H1 (cell line): ENCODE measurements at regions not wholly inside any gene's neighbourhood (a gene's known extent, or its start where the extent isn't known, plus 50 kb on each side); places are given as distances from the start of the nearest gene placed in this dataset.

ENCODE experiments used
- CTCF ChIA-PET: fragments of 300-600 bp; sonication (Branson Sonifier 250); formaldehyde crosslinking; loops from one replicate; lab custom pipeline; 2021; ENCODE audit not compliant: partially characterized antibody; lab: Charles Lee
- POLR2A ChIA-PET: fragments of 300-600 bp; sonication (Branson Sonifier 250); formaldehyde crosslinking; loops from one replicate; lab custom pipeline; 2021; ENCODE audit warnings: inconsistent platforms; ENCODE audit not compliant: partially characterized antibody; lab: Charles Lee
- DNase-seq, 2 experiments: peaks; one replicate each; pipeline versions ENCODE4 v3.0.0 to v3.0.0-alpha.2; 2010 to 2022; ENCODE audit warnings: low spot score in 2 of 2, low read depth in 1 of 2, mixed read lengths in 1 of 2
- FAIRE-seq: peaks from 2 replicates; lab custom pipeline; 2011; peaks lifted over from hg19 to GRCh38; lab: Jason Lieb, UNC
- H2AFZ ChIP-seq: 2 replicates; pipeline ENCODE4 v1.8.1; 2012; ENCODE audit warnings: low read length, inconsistent platforms
- H2AK5ac ChIP-seq: 2 replicates; pipeline ENCODE4 v1.6.1; 2013; ENCODE audit warnings: low read depth, low read length
- H2BK120ac ChIP-seq: replicated peaks from 2 replicates; pipeline ENCODE3; 2013; ENCODE audit warnings: low read depth, low read length, inconsistent platforms
- H2BK12ac ChIP-seq: 2 replicates; pipeline ENCODE4 v1.6.1; 2013; ENCODE audit warnings: low read depth, low read length
- H2BK15ac ChIP-seq: 2 replicates; pipeline ENCODE4 v1.6.1; 2013; ENCODE audit warnings: low read length
- H2BK20ac ChIP-seq: 2 replicates; pipeline ENCODE4 v1.6.1; 2013; ENCODE audit warnings: low read length
- H2BK5ac ChIP-seq: 2 replicates; pipeline ENCODE4 v1.6.1; 2013; ENCODE audit warnings: low read depth, low read length
- H3K14ac ChIP-seq: 2 replicates; pipeline ENCODE4 v1.6.1; 2013; ENCODE audit warnings: inconsistent platforms; ENCODE audit not compliant: insufficient read length
- H3K18ac ChIP-seq: 2 replicates; pipeline ENCODE4 v1.6.1; 2013; ENCODE audit warnings: low read length; ENCODE audit errors: extremely low read depth
- H3K23ac ChIP-seq: 2 replicates; pipeline ENCODE4 v1.6.1; 2013; ENCODE audit warnings: inconsistent platforms; ENCODE audit not compliant: insufficient read length
- H3K23me2 ChIP-seq: 2 replicates; pipeline ENCODE4 v1.6.1; 2013; ENCODE audit warnings: low read depth, low read length
- H3K27ac ChIP-seq: 2 replicates; pipeline ENCODE4 v1.6.1; 2011; ENCODE audit warnings: low read depth, low read length, inconsistent platforms
- H3K27me3 ChIP-seq, 4 experiments: replicated peaks in 1 of 4; 1 replicate in 1 of 4; 2 replicates in 3 of 4; pipeline versions ENCODE4 v1.6.1 to v1.8.1; 2011 to 2013; ENCODE audit warnings: low read length in 3 of 4, mild to moderate bottlenecking in 3 of 4, inconsistent platforms in 2 of 4, mixed read lengths in 2 of 4, moderate library complexity in 1 of 4; ENCODE audit not compliant: control insufficient read depth in 3 of 4, insufficient read depth in 3 of 4; ENCODE audit errors: extremely low read depth in 1 of 4
- H3K36me3 ChIP-seq, 4 experiments: 2 replicates each; pipeline versions ENCODE4 v1.6.1 to v1.8.1; 2011 to 2013; ENCODE audit warnings: mild to moderate bottlenecking in 4 of 4, low read length in 3 of 4, moderate library complexity in 2 of 4, control low read depth in 1 of 4, inconsistent platforms in 1 of 4; ENCODE audit not compliant: insufficient read depth in 4 of 4, control insufficient read depth in 2 of 4
- H3K4ac ChIP-seq: replicated peaks from 2 replicates; pipeline ENCODE3; 2013; ENCODE audit warnings: low read length, low read depth, mixed read lengths, inconsistent platforms; ENCODE audit not compliant: insufficient read length
- H3K4me1 ChIP-seq, 4 experiments: replicated peaks in 1 of 4; 1 replicate in 1 of 4; 2 replicates in 3 of 4; pipeline versions ENCODE4 v1.6.1 to v1.8.1; 2011 to 2013; ENCODE audit warnings: low read length in 3 of 4, inconsistent platforms in 2 of 4, mixed read lengths in 1 of 4; ENCODE audit not compliant: insufficient read depth in 4 of 4, control insufficient read depth in 3 of 4
- H3K4me2 ChIP-seq, 2 experiments: 2 replicates each; pipeline versions ENCODE4 v1.6.1 to v1.8.1; 2011 to 2013; ENCODE audit warnings: low read depth in 2 of 2, low read length in 2 of 2, control low read depth in 1 of 2, inconsistent platforms in 1 of 2, mild to moderate bottlenecking in 1 of 2; ENCODE audit not compliant: insufficient read depth in 1 of 2
- H3K4me3 ChIP-seq, 4 experiments: fragments of 200-600, 300-600 bp in 1 of 4; sonication (generic), shearing (Covaris generic), sonication (Bioruptor Twin) in 1 of 4; 2 replicates each; pipeline versions ENCODE4 v1.5.1 to v1.8.1; 2011 to 2016; ENCODE audit warnings: low read length in 4 of 4, low read depth in 3 of 4, control low read depth in 2 of 4, inconsistent platforms in 2 of 4, mild to moderate bottlenecking in 2 of 4, mixed read lengths in 1 of 4, moderate library complexity in 1 of 4; ENCODE audit not compliant: insufficient read depth in 2 of 4; ENCODE audit errors: extremely low read depth in 1 of 4
- H3K56ac ChIP-seq: replicated peaks from 2 replicates; pipeline ENCODE3; 2013; ENCODE audit warnings: low read depth, mild to moderate bottlenecking, mixed read lengths, low read length, inconsistent platforms; ENCODE audit not compliant: insufficient read length
- H3K79me1 ChIP-seq: 2 replicates; pipeline ENCODE4 v1.6.1; 2013; ENCODE audit warnings: low read depth, low read length, control low read depth
- H3K79me2 ChIP-seq, 2 experiments: 2 replicates each; pipeline versions ENCODE4 v1.6.1 to v1.8.1; 2012 to 2013; ENCODE audit warnings: low read length in 2 of 2, mild to moderate bottlenecking in 2 of 2, inconsistent platforms in 1 of 2; ENCODE audit not compliant: insufficient read depth in 2 of 2, control insufficient read depth in 1 of 2
- H3K9ac ChIP-seq, 4 experiments: replicated peaks in 1 of 4; 1 replicate in 1 of 4; 2 replicates in 3 of 4; pipeline versions ENCODE4 v1.6.1 to v1.8.1; 2011 to 2013; ENCODE audit warnings: low read depth in 3 of 4, low read length in 3 of 4, control low read depth in 2 of 4, mild to moderate bottlenecking in 2 of 4, moderate library complexity in 2 of 4, inconsistent platforms in 1 of 4; ENCODE audit errors: extremely low read depth in 1 of 4
- H3K9me3 ChIP-seq, 2 experiments: 2 replicates each; pipeline versions ENCODE4 v1.6.1 to v1.8.1; 2012 to 2013; ENCODE audit warnings: mild to moderate bottlenecking in 2 of 2, moderate library complexity in 2 of 2, control low read depth in 1 of 2, inconsistent platforms in 1 of 2, low read depth in 1 of 2, low read length in 1 of 2, mixed read lengths in 1 of 2; ENCODE audit not compliant: insufficient read depth in 2 of 2
- H4K20me1 ChIP-seq, 2 experiments: replicated peaks in 1 of 2; 2 replicates each; pipeline versions ENCODE3 to v1.8.1; 2011 to 2013; ENCODE audit warnings: inconsistent platforms in 2 of 2, low read length in 2 of 2, mild to moderate bottlenecking in 1 of 2; ENCODE audit not compliant: insufficient read depth in 2 of 2, control insufficient read depth in 1 of 2
- H4K5ac ChIP-seq: 2 replicates; pipeline ENCODE4 v1.6.1; 2013; ENCODE audit warnings: low read length, low read depth, mixed read lengths, inconsistent platforms; ENCODE audit not compliant: insufficient read length
- H4K8ac ChIP-seq: 2 replicates; pipeline ENCODE4 v1.8.0; 2013; ENCODE audit warnings: mild to moderate bottlenecking, moderate library complexity, low read length, inconsistent platforms; ENCODE audit not compliant: insufficient read depth; ENCODE audit errors: extremely low read depth
- H4K91ac ChIP-seq: replicated peaks from 2 replicates; pipeline ENCODE3; 2013; ENCODE audit warnings: low read length, mixed read lengths, inconsistent platforms; ENCODE audit not compliant: insufficient read length
- BRCA1 ChIP-seq: IDR thresholded peaks from 2 replicates; pipeline ENCODE4 v1.6.1; 2012; ENCODE audit warnings: low read depth, low read length, improper control_type of control experiment
- KDM1A ChIP-seq: fragments of 200-600, 300-600 bp; sonication (generic); IDR thresholded peaks from 2 replicates; pipeline ENCODE4 v1.7.1; 2016; ENCODE audit warnings: mild to moderate bottlenecking, low read length, borderline replicate concordance
- KDM4A ChIP-seq: IDR thresholded peaks from one replicate; pipeline ENCODE4 v1.7.1; 2012; ENCODE audit warnings: low read depth, mild to moderate bottlenecking, moderate library complexity, low read length, inconsistent platforms; ENCODE audit not compliant: severe bottlenecking
- NANOG ChIP-seq: IDR thresholded peaks from 2 replicates; pipeline ENCODE4 v1.6.1; 2011; ENCODE audit warnings: low read length, low read depth, mild to moderate bottlenecking, inconsistent platforms; ENCODE audit not compliant: insufficient read depth, poor library complexity, severe bottlenecking
- POLR2A ChIP-seq, 2 experiments: IDR thresholded peaks; 1 replicate in 1 of 2; 2 replicates in 1 of 2; pipeline ENCODE4 v1.6.1; 2011; ENCODE audit warnings: low read depth in 2 of 2, low read length in 2 of 2, mild to moderate bottlenecking in 2 of 2; ENCODE audit errors: control extremely low read depth in 1 of 2
- POU5F1 ChIP-seq: IDR thresholded peaks from 2 replicates; pipeline ENCODE4 v1.6.1; 2011; ENCODE audit warnings: low read depth, mild to moderate bottlenecking, low read length, moderate library complexity
- SP2 ChIP-seq: IDR thresholded peaks from 2 replicates; pipeline ENCODE4 v1.6.1; 2012; ENCODE audit warnings: mild to moderate bottlenecking, low read length, inconsistent platforms
- SRF ChIP-seq: IDR thresholded peaks from 2 replicates; pipeline ENCODE4 v1.6.1; 2011; ENCODE audit warnings: mild to moderate bottlenecking, low read depth, low read length, moderate library complexity
- TBP ChIP-seq: IDR thresholded peaks from 2 replicates; pipeline ENCODE4 v1.6.1; 2011; ENCODE audit warnings: low read depth, low read length, improper control_type of control experiment
- TEAD4 ChIP-seq: IDR thresholded peaks from 2 replicates; pipeline ENCODE4 v1.6.1; 2012; ENCODE audit warnings: low read depth, low read length, inconsistent platforms, mixed read lengths
- WGBS, 2 experiments: shearing (Covaris generic) in 1 of 2; methylation state at CpG; one replicate each; pipeline versions ENCODE4 v1.1.6 to v1.1.7; 2013 to 2015; ENCODE audit warnings: low lambda C conversion rate in 2 of 2, mixed read lengths in 2 of 2, inconsistent platforms in 1 of 2, low coverage in 1 of 2, missing lambda C conversion rate in 1 of 2; ENCODE audit not compliant: insufficient replicate concordance in 2 of 2, insufficient coverage in 1 of 2, insufficient read length in 1 of 2; ENCODE audit errors: extremely low coverage in 1 of 2, missing lambda C conversion rate in 1 of 2; 5-methylcytosine and 5-hydroxymethylcytosine counted together
- TF ChIP-seq, protein P1 (sequence below): IDR thresholded peaks from 2 replicates; pipeline ENCODE4 v1.6.1; 2012; ENCODE audit warnings: inconsistent platforms
- TF ChIP-seq, protein P2 (sequence below): IDR thresholded peaks from 2 replicates; pipeline ENCODE4 v1.6.1; 2012; ENCODE audit warnings: inconsistent platforms

DNA sequence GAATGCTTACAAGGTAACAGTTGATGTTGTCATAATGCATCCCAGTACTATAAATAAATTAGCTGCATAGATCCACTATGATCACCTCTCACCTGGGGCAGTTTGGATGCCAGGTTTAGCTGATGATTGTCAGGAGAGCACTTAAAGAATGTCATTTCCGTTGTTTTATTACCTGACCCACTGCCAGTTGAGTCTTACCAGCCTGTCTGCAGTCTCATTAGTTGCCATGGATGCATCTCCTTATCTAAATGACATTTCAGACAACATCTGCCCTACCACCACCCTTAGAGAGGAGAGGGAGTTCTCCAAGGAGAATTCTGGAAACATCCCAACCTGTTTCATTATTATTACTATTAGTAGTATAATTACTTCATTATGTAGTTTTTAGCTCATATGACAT, 339.1 kb upstream of the API5 start:
- Histone ChIP-seq H4K91ac (no peak overlapping the region), H3K4ac (no peak overlapping the region), H3K14ac (no peak overlapping the region), H3K79me2 (no peaks in the 10 kb centered on the region), H2BK120ac (no peak overlapping the region), H2BK5ac (no peak overlapping the region), H3K27me3 (no peaks in the 10 kb centered on the region), H3K4me2 (no peak overlapping the region), H3K9me3 (no peaks in the 10 kb centered on the region; a peak in 1 of 4 replicates), H3K4me3 (no peak overlapping the region), H3K4me1 (no peaks in the 10 kb centered on the region), H2BK15ac (no peak overlapping the region), H3K27ac (no peak overlapping the region), H2BK20ac (no peak overlapping the region), H4K20me1 (no peaks in the 10 kb centered on the region), H3K79me1 (no peaks in the 10 kb centered on the region), H3K56ac (no peak overlapping the region), H2AK5ac (no peak overlapping the region), H3K23ac (no peak overlapping the region), H2AFZ (no peak overlapping the region), H4K5ac (no peak overlapping the region), H4K8ac (no peak overlapping the region), H3K23me2 (no peaks in the 10 kb centered on the region), H2BK12ac (no peak overlapping the region), H3K9ac (no peak overlapping the region), H3K18ac (no peak overlapping the region), H3K36me3 (no peaks in the 10 kb centered on the region)
- CTCF ChIA-PET, result interaction anchor here (0.9 to 6.9 kb wide), 10 partner anchors 13 to 310 kb away, joined by 3 to 42 read pairs (median 5); no protein-coding TSS in a partner anchor
- POLR2A ChIA-PET, result no interaction called here
- WGBS, 2 experiments, result 89% methylated on average over 1 of the region's 1 CpG; no CpG with 5 or more reads in 1 of the 2 experiments
- no peak for FAIRE-seq
- DNase-seq, result no peak
- TF ChIP-seq POU5F1 (no peak), KDM1A (no peak), TBP (no peak), SP2 (no peak), TEAD4 (no peak), NANOG (no peak), BRCA1 (no peak), POLR2A (IDR thresholded peaks at IDR 0.05; ENCODE audit: control extremely low read depth in 1 of 2, low read depth in 2 of 2, low read length in 2 of 2) (no peak), SRF (no peak), KDM4A (no peak)
- TF ChIP-seq, protein P1, sequence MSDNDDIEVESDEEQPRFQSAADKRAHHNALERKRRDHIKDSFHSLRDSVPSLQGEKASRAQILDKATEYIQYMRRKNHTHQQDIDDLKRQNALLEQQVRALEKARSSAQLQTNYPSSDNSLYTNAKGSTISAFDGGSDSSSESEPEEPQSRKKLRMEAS, result no peak
- TF ChIP-seq, protein P2, sequence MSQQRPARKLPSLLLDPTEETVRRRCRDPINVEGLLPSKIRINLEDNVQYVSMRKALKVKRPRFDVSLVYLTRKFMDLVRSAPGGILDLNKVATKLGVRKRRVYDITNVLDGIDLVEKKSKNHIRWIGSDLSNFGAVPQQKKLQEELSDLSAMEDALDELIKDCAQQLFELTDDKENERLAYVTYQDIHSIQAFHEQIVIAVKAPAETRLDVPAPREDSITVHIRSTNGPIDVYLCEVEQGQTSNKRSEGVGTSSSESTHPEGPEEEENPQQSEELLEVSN, result no peak
